Ovary (tissue), 3 donors: ENCODE measurements at regions not wholly inside any gene's neighbourhood (a gene's known extent, or its start where the extent isn't known, plus 50 kb on each side); places are given as distances from the start of the nearest gene placed in this dataset.
"Not testable (repeated sequence)": the region's sequence is repeated elsewhere in the genome, so short reads cannot be mapped to it uniquely, and the experiment has no call there.

ENCODE experiments used
- CTCF ChIP-seq, 3 donors: fragments of 450-650 bp in 2 of 3; fragments of 200-600 bp in 1 of 3; IDR thresholded peaks; one replicate each; pipeline versions ENCODE4 v1.5.1 to v1.8.0; 2016 to 2022; ENCODE audit warnings: antibody characterized with exemption in 3 of 3, mild to moderate bottlenecking in 1 of 3
- EP300 ChIP-seq: sonication (generic); formaldehyde crosslinking; IDR thresholded peaks from one replicate; pipeline ENCODE4 v1.6.1; 2017; ENCODE audit warnings: antibody characterized with exemption
- POLR2A ChIP-seq: fragments of 450-650 bp; IDR thresholded peaks from one replicate; pipeline ENCODE4 v1.6.1; 2017; ENCODE audit warnings: antibody characterized with exemption, mild to moderate bottlenecking, moderate library complexity
- donor health status: DM: no; HTN: no; CAD: no.

GRCh38 chr6:154624727-154625126 lies 108.5 kb upstream of the SCAF8 start:
- not testable (repeated sequence) for TF ChIP-seq POLR2A; CTCF (IDR thresholded peaks at IDR 0.05); EP300
